ENCODE measurements at regions not wholly inside any gene's neighbourhood (a gene's known extent, or its start where the extent isn't known, plus 50 kb on each side); places are given as distances from the start of the nearest gene placed in this dataset.

DNA sequence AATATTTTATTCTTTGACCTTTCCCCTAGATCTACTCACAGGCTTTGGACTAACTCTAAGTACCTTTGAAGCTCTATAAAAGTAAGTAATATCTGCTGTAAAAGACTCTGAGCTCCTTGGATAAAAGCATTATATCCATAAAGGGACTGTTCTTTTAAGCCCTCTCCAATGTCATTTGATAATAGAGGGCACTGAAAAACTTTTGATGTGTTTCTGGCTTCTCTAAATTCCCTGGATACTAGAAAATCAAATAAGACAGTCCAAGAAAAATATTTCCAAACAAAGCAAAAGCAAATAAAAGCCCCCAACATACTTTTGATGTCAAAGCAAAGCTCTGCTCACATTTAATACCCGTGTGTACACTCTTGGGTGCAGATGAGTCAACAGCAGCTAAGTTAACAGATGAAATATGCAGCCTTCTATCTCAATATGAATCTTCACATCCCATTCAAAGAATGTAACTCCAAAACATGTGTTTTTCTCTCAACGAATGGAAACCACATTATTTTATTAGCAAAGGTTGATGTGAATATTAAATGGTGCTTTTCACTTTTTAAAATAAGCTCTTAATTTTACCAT lies 230.3 kb downstream of the CENPF start:
- no peak for DNase-seq (ENCODE audit: low read depth)
- H3K4me3 ChIP-seq (ENCODE audit: low read depth, low read length), result no peak overlapping the region
- TF ChIP-seq, protein P1, sequence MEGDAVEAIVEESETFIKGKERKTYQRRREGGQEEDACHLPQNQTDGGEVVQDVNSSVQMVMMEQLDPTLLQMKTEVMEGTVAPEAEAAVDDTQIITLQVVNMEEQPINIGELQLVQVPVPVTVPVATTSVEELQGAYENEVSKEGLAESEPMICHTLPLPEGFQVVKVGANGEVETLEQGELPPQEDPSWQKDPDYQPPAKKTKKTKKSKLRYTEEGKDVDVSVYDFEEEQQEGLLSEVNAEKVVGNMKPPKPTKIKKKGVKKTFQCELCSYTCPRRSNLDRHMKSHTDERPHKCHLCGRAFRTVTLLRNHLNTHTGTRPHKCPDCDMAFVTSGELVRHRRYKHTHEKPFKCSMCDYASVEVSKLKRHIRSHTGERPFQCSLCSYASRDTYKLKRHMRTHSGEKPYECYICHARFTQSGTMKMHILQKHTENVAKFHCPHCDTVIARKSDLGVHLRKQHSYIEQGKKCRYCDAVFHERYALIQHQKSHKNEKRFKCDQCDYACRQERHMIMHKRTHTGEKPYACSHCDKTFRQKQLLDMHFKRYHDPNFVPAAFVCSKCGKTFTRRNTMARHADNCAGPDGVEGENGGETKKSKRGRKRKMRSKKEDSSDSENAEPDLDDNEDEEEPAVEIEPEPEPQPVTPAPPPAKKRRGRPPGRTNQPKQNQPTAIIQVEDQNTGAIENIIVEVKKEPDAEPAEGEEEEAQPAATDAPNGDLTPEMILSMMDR (IDR thresholded peaks at IDR 0.05; ENCODE audit: control insufficient read depth, extremely low read depth, insufficient read depth), result no peak

DNA sequence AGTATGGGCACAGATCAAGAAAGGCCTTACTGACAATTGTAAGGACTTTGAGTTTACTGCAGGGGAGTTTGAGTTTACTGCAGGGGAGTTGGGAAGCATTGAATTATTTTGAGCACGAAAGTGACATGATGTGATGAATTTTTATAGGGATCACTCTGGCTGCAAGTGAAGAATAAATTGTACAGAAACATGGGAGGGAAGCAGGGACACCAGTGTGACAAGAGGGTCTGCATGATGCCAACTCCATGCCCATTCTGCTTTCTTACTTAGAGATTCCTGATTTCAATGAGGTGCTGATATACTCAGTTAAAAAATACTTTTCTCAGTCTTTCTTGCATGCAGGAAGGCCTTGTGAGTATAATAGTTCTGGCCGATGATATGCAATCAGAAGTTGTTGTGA lies 234.4 kb downstream of the CENPF start:
- DNase-seq (ENCODE audit: low read depth), result no peak
- TF ChIP-seq, protein P1 (IDR thresholded peaks at IDR 0.05; ENCODE audit: control insufficient read depth, extremely low read depth, insufficient read depth), result no peak
- H3K4me3 ChIP-seq (ENCODE audit: low read depth, low read length), result no peak overlapping the region

DNA sequence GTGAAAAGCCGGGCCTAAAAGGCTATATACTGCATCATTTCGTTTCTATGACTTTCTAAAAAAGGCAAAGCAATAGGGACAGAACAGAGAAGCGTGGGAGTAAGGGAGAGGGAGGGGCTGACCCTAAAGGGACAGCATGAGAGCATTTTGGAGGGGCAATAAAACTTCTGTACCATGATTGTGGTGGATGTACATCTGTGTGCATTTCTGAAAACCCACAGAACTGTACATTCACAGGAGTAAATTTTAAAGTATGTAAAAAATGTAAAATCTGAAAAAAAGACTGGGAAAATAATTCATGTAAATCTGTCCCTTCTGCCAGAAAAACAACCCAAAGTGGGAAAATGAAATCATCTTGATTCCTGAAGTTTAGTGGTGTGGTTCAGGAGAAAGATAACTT lies 235.4 kb downstream of the CENPF start:
- TF ChIP-seq, protein P1 (IDR thresholded peaks at IDR 0.05; ENCODE audit: control insufficient read depth, extremely low read depth, insufficient read depth), result no peak
- H3K4me3 ChIP-seq (ENCODE audit: low read depth, low read length), result no peak overlapping the region
- no peak for DNase-seq (ENCODE audit: low read depth)

DNA sequence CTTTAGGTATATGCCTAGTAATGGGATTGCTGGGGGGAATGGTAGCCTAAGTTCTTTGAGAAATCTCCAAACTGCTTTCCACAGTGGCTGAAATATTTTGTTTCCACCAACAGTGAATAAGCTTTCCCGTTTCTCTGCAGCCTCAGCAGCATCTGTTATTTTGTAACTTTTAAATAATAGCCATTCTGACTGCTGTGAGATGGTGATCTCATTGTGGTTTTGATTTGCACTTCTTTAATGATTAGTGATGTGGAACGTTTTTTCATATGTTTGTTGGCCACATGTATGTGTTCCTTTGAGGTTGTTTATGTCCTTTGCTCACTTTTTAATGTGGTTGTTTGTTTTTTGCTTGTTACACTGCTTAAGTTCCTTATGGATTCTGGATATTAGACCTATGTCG lies 237.4 kb downstream of the CENPF start:
- DNase-seq (ENCODE audit: low read depth), result no peak
- H3K4me3 ChIP-seq (ENCODE audit: low read depth, low read length), result no peak overlapping the region
- TF ChIP-seq, protein P1 (IDR thresholded peaks at IDR 0.05; ENCODE audit: control insufficient read depth, extremely low read depth, insufficient read depth), result no peak

DNA sequence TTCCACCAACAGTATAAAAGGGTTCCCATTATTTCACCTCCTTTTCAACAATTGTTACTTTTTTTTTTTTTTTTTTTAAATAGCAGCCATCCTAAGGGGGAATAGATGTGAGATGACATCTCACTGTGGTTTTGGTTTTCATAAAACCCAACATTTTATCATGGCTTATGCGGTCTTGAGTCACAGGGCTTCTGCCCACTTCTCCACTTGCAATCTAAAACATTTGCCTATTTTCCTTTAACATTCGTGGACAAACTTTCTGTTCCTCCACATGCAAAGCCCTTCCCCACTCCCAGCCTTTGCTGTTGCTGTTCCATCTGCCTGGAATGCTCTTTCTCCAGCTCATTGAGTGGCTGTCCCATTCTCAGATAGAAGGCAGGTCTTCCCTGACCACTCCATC lies 239.7 kb upstream of the KCNK2 start:
- TF ChIP-seq, protein P1 (IDR thresholded peaks at IDR 0.05; ENCODE audit: control insufficient read depth, extremely low read depth, insufficient read depth), result no peak
- no peak overlapping the region for H3K4me3 ChIP-seq (ENCODE audit: low read depth, low read length)
- no peak for DNase-seq (ENCODE audit: low read depth)

DNA sequence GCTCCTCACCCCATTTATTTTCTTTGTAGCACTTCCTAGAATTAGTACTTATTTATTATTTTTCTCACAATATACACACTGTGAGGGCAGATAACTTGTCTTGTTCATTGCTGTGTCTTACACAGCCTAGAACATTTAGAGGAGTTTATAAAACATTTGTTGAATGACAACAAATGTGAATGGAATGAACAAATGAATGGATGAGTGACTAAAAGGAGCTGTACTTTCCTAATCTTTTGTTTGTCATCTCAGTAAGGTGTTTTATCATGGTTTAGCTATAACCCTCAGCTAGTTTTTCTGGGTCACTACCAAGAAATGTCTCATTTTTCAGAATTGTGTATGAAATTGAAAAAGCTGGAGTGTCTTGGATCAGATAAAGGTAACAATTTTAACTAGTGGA lies 239.3 kb upstream of the KCNK2 start:
- TF ChIP-seq, protein P1 (IDR thresholded peaks at IDR 0.05; ENCODE audit: control insufficient read depth, extremely low read depth, insufficient read depth), result no peak
- no peak overlapping the region for H3K4me3 ChIP-seq (ENCODE audit: low read depth, low read length)
- DNase-seq (ENCODE audit: low read depth), result no peak

DNA sequence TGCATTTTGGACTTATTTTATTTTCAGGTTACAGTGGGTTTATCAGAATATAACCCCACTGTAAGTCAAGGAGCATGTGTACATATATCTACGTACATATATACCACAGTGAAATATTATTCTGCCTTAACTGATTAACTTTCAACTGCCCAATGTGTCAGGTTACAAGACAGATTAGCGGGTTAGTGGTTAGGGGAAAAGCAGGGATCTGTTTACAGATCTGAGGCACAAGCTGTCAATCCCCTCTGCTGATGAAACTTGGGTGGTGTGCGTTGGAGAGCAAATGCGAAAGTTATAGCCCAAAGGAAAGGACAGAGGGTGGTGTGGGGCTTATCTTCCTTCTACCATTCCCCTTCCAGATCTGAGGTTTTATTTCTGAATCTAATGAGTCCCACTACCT lies 238.2 kb upstream of the KCNK2 start:
- no peak for DNase-seq (ENCODE audit: low read depth)
- TF ChIP-seq, protein P1 (IDR thresholded peaks at IDR 0.05; ENCODE audit: control insufficient read depth, extremely low read depth, insufficient read depth), result no peak
- no peak overlapping the region for H3K4me3 ChIP-seq (ENCODE audit: low read depth, low read length)
